ENCODE measurements at regions not wholly inside any gene's neighbourhood (a gene's known extent, or its start where the extent isn't known, plus 50 kb on each side); places are given as distances from the start of the nearest gene placed in this dataset.

DNA sequence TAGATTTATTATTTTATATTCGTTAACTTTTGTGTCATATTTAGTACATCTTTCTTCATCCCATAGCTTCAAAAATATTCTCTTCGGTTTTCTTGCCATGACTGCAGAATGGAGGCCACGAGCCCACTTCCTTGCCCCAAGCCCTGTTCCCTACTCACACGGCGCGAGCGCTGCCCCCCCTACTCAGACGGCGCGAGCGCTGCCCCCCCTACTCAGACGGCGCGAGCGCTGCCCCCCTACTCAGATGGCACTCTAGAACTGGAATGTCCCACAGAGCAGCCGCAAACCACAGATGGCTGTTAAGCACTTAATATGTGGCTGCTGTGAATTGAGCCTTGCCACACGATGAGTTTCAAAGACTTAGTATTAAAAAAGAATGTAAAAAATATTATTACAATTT is 102.2 kb upstream of the PEG3 start:
- no peak for TF ChIP-seq POLR2A (IDR thresholded peaks at IDR 0.05)
- TF ChIP-seq, protein P1, sequence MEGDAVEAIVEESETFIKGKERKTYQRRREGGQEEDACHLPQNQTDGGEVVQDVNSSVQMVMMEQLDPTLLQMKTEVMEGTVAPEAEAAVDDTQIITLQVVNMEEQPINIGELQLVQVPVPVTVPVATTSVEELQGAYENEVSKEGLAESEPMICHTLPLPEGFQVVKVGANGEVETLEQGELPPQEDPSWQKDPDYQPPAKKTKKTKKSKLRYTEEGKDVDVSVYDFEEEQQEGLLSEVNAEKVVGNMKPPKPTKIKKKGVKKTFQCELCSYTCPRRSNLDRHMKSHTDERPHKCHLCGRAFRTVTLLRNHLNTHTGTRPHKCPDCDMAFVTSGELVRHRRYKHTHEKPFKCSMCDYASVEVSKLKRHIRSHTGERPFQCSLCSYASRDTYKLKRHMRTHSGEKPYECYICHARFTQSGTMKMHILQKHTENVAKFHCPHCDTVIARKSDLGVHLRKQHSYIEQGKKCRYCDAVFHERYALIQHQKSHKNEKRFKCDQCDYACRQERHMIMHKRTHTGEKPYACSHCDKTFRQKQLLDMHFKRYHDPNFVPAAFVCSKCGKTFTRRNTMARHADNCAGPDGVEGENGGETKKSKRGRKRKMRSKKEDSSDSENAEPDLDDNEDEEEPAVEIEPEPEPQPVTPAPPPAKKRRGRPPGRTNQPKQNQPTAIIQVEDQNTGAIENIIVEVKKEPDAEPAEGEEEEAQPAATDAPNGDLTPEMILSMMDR (IDR thresholded peaks at IDR 0.05) = no peak
- no peak overlapping the region for H3K4me3 ChIP-seq
- no peaks in the 10 kb centered on the region for H3K4me1 ChIP-seq
- DNase-seq (peak in 1 of 4 donors; percentile 16), ATAC-seq (peak; percentile 65)
- no peak overlapping the region for H3K27ac ChIP-seq
- intact Hi-C loops (cut with DNase I) = no loop called here
- H3K36me3 ChIP-seq (replicated peaks in 1 of 2; ENCODE audit: insufficient read depth in 1 of 2, low read depth in 2 of 2) = no peaks in the 10 kb centered on the region
- H3K27me3 ChIP-seq = no peaks in the 10 kb centered on the region
- 16 to 63% methylated on average over 17 of the region's 17 CpGs for WGBS, 2 donors
- no peaks in the 10 kb centered on the region for H3K9me3 ChIP-seq

DNA sequence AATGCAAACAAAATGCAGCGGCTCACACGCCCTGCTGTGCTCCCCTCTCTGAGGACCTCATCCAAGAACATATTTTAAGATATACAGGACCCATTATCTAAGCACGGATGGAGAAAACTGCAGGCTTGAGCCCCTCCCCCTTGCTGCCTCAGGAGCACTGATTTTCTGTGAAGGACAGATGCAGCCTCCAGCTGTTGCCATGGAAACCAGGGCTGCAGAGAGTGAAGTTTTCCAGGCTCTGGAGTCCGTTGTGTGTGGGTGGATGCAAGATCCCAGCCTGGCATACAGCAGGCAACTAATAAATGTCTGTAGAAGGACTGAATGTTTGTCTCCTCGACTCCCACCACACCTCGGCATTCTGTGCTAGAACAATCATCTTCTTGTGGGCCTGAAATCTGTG is 105.6 kb upstream of the PEG3 start:
- intact Hi-C loops (cut with DNase I) = no loop called here
- no peak overlapping the region for H3K27ac ChIP-seq

DNA sequence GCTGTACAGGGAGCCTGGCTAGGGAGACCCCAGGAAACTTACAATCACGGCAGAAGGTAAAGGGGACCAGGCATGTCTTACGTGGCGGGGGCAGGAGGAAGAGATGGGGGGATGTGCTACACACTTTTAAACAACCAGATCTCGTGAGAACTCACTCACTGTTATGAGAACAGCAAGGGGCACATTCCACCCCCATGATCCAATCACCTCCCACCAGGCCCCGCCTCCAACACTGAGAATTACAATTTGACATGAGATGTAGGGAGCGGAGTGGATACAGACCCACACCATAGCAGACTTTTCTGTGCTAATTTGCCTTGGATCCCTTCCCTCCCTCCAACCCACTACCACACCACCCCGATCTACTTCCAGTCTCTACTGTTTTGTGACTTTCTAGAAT is 106.7 kb upstream of the PEG3 start:
- TF ChIP-seq, protein P1 (IDR thresholded peaks at IDR 0.05) = no peak
- TF ChIP-seq POLR2A (IDR thresholded peaks at IDR 0.05) = no peak
- DNase-seq (no peak), ATAC-seq (no peak)
- Histone ChIP-seq H3K4me3 (no peak overlapping the region), H3K27ac (no peak overlapping the region), H3K36me3 (replicated peaks in 1 of 2; ENCODE audit: insufficient read depth in 1 of 2, low read depth in 2 of 2) (no peaks in the 10 kb centered on the region), H3K9me3 (no peaks in the 10 kb centered on the region), H3K27me3 (no peaks in the 10 kb centered on the region), H3K4me1 (no peaks in the 10 kb centered on the region)
- 65 to 73% methylated on average over 7 of the region's 7 CpGs for WGBS, 2 donors
- intact Hi-C loops (cut with DNase I) = no loop called here

More for the DNA sequence above, 105.6 kb upstream of the PEG3 start:
- H3K36me3 ChIP-seq (replicated peaks in 1 of 2; ENCODE audit: insufficient read depth in 1 of 2, low read depth in 2 of 2) = no peaks in the 10 kb centered on the region
- H3K27me3 ChIP-seq = no peaks in the 10 kb centered on the region
- H3K4me3 ChIP-seq = no peak overlapping the region
- no peaks in the 10 kb centered on the region for H3K4me1 ChIP-seq
- no peak for ATAC-seq
- TF ChIP-seq, protein P1 (IDR thresholded peaks at IDR 0.05) = no peak
- no peak for TF ChIP-seq POLR2A (IDR thresholded peaks at IDR 0.05)
- H3K9me3 ChIP-seq = no peaks in the 10 kb centered on the region
- no peak for DNase-seq
- 13 to 22% methylated on average over 5 to 6 of the region's 6 CpGs for WGBS, 2 donors

DNA sequence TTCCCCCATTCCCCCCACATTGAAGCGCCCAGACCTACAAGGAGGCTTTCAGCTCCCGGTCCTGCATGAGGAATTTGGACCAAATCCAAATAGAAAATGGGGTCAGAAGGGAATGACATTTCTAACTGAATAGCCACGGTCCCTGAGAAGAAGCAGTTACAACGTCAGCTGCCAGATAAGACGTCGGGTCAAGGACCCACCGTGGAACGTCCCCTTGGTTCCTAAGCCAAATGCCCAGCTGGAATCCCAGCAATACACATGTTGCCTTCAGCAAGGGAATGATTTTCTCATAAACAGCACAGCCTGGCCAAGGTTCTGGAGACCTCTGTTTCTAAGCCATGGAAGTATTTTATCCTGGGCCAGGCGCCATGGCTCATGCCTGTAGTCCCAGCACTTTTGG is 109.1 kb upstream of the PEG3 start:
- DNase-seq = no peak
- H3K4me1 ChIP-seq = no peaks in the 10 kb centered on the region
- H3K27ac ChIP-seq = no peak overlapping the region
- H3K9me3 ChIP-seq = no peaks in the 10 kb centered on the region
- no peak for ATAC-seq
- WGBS, 2 donors = 18 to 29% methylated on average over 9 of the region's 9 CpGs
- no peaks in the 10 kb centered on the region for H3K36me3 ChIP-seq (replicated peaks in 1 of 2; ENCODE audit: insufficient read depth in 1 of 2, low read depth in 2 of 2)
- intact Hi-C loops (cut with DNase I) = no loop called here
- no peak overlapping the region for H3K4me3 ChIP-seq
- no peak for TF ChIP-seq POLR2A (IDR thresholded peaks at IDR 0.05)
- TF ChIP-seq, protein P1 (IDR thresholded peaks at IDR 0.05) = no peak
- no peaks in the 10 kb centered on the region for H3K27me3 ChIP-seq

DNA sequence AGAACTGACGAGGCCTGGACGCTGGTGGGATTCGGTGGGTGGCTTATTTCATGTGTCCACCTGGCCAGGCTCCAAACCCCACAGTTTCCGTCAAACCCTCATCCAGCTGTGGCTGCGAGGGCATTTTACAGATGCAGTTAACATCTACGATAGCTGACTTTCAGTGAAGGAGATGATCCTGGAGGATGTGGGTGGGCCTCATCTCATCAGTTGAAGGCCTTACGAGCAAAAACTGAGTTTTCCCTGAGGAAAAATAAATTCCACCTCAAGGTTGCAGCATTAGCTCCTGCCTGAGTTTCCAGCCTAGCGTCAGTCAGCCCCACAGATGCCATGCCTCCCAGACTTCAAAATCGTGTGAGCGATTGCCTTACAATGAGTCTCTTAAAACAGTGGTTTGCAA is 111.1 kb upstream of the PEG3 start:
- DNase-seq (no peak), ATAC-seq (no peak)
- no peaks in the 10 kb centered on the region for H3K27me3 ChIP-seq
- no peaks in the 10 kb centered on the region for H3K36me3 ChIP-seq (replicated peaks in 1 of 2; ENCODE audit: insufficient read depth in 1 of 2, low read depth in 2 of 2)
- 76 to 85% methylated on average over 10 of the region's 10 CpGs for WGBS, 2 donors
- no peaks in the 10 kb centered on the region for H3K9me3 ChIP-seq
- H3K4me3 ChIP-seq = no peak overlapping the region
- TF ChIP-seq, protein P1 (IDR thresholded peaks at IDR 0.05) = no peak
- TF ChIP-seq POLR2A (IDR thresholded peaks at IDR 0.05) = no peak
- intact Hi-C loops (cut with DNase I) = no loop called here
- H3K4me1 ChIP-seq = no peaks in the 10 kb centered on the region
- no peak overlapping the region for H3K27ac ChIP-seq

All from body of pancreas (tissue), 4 donors.